ENCODE measurements at regions not wholly inside any gene's neighbourhood (a gene's known extent, or its start where the extent isn't known, plus 50 kb on each side); places are given as distances from the start of the nearest gene placed in this dataset.
A peak's percentile ranks its signal among the peaks of the same experiment; 100 is the strongest.

DNA sequence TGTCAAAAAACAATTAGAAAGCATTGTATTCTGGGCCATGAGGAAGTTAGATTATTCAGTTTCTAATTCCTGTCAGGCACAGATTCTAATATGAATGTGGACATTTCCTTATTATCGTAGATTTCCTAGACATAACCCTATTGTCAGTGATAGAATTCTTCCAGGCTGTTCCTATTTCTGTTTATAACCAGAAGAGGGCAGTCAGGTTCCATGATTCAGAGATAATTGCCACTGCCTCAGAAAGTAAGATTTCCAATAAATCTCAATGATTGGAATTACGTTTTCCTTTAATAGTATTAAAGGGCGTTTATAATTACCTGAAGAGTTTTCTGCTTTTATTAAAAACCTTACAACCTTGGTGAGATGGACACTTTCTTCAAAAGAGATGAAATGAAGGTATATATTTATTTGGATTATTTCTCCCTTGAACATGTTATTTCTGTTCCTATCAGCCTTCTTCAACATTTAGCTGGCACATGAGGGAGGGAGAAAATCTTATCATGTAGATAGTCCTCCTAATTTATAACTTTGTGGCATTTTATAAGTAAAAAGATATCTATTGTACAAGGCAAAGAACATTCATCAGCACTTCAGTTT is 439.2 kb downstream of the MCTP2 start:
- intact Hi-C loops (cut with micrococcal nuclease), result no loop called here
- ATAC-seq (peak; percentile 35), DNase-seq (no peak)

- DNase-seq (no peak), ATAC-seq (peak; percentile 50)
- intact Hi-C loops (cut with micrococcal nuclease), result no loop called here
Measured at GRCh38 chr15:94671858-94672532, 440.6 kb downstream of the MCTP2 start.

GRCh38 chr15:94673801-94674200 is 442.4 kb downstream of the MCTP2 start:
- intact Hi-C loops (cut with micrococcal nuclease), result no loop called here
- no peak for ATAC-seq
- DNase-seq, result no peak

DNA sequence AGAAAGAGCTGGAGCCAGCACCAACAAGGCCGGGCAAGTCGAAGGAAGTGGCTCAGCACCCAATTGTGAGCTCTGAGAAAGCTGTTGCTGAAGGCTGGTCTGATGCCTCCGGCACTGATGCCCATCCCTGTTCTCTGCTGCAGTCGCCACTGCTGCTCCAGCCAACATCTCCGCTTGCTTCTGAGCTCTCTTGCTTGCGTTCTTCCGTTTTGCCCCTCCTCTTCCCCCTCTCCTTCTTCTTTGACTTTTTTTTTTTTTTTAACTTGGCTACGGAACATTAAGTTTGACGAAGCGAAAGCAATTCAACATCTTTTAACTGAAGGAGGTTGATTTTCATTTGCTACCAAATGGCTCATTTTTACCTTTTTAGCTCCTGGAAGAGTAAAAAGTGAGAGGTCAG is 442.9 kb downstream of the MCTP2 start:
- DNase-seq, result no peak
- intact Hi-C loops (cut with micrococcal nuclease), result no loop called here
- no peak for ATAC-seq

- intact Hi-C loops (cut with micrococcal nuclease), result no loop called here
- DNase-seq (no peak), ATAC-seq (no peak)
Measured at GRCh38 chr15:94677202-94677790, 445.9 kb downstream of the MCTP2 start.

DNA sequence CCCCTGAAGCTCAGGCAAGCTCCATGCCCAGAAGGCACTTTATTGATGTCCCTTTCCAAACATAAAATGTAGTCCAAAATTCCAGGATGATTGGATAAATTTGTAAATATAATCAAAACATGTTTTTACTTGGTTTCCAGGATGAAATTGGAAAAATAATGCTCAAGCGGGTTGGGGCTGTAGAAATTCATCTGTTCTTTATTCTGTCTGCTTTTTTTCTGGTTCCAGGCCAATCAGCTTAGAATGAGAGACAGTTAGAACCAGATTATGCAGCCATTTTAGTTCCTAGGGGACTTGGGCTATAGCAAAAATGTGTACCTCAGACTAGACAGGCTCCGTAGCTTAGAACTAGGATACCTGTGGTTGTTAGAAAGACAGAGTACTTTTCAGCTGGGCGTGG is 450.8 kb downstream of the MCTP2 start:
- intact Hi-C loops (cut with micrococcal nuclease), result no loop called here
- ATAC-seq (no peak), DNase-seq (no peak)

GRCh38 chr15:94683902-94684301 is 452.5 kb downstream of the MCTP2 start:
- ATAC-seq (no peak), DNase-seq (no peak)
- intact Hi-C loops (cut with micrococcal nuclease), result no loop called here

DNA sequence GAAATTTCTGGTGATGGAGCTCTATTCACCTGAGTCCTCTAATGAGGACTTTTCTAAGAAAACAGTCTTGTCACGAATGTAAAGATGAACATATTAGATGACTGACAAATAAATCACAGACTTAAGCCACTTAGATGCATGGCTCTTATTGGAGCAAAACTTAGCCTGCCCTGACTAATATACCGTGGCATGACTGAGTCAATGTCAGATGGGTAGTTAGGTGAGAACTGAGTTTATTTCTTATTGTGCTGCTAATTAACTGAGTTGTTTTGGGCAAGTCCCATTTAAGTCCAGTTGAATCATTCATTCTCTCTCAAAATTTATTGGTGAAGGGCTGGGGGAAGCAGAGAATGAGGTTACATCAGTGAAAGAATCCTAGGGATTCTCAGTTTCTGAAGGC is 459.8 kb downstream of the MCTP2 start:
- no peak for DNase-seq
- no peak for ATAC-seq
- intact Hi-C loops (cut with micrococcal nuclease), result no loop called here

GRCh38 chr15:94692710-94693109 is 461.3 kb downstream of the MCTP2 start:
- intact Hi-C loops (cut with micrococcal nuclease), result no loop called here
- no peak for ATAC-seq

GRCh38 chr15:94700211-94700610 is 468.9 kb downstream of the MCTP2 start:
- no peak for ATAC-seq
- intact Hi-C loops (cut with micrococcal nuclease), result no loop called here
- no peak for DNase-seq

More at GRCh38 chr15:94692710-94693109, 461.3 kb downstream of the MCTP2 start:
- DNase-seq, result no peak

GRCh38 chr15:94701281-94701985 is 470.1 kb downstream of the MCTP2 start:
- intact Hi-C loops (cut with micrococcal nuclease), result no loop called here
- ATAC-seq (no peak), DNase-seq (no peak)

GRCh38 chr15:94703596-94703995 is 472.2 kb downstream of the MCTP2 start:
- intact Hi-C loops (cut with micrococcal nuclease), result no loop called here
- no peak for DNase-seq
- no peak for ATAC-seq

DNA sequence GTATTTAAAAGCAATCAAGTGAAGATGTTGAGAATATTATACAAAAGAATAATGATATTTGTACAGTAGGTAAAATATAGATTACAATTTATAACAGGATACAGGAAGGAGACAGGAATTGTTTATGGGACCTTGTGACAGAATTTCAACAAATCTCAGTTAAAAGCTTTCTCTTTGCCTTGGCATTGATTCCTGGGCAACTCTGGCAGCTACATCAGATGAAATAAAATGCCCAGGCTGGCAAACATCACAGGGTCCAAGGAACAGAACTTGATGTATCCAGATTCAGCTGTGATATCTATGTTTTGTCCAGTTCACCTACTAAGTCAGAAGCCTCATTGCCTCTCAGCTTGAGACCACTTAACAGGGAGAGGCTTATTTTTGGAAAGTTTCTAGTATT is 473.1 kb downstream of the MCTP2 start:
- no peak for ATAC-seq
- no peak for DNase-seq
- intact Hi-C loops (cut with micrococcal nuclease), result no loop called here

DNA sequence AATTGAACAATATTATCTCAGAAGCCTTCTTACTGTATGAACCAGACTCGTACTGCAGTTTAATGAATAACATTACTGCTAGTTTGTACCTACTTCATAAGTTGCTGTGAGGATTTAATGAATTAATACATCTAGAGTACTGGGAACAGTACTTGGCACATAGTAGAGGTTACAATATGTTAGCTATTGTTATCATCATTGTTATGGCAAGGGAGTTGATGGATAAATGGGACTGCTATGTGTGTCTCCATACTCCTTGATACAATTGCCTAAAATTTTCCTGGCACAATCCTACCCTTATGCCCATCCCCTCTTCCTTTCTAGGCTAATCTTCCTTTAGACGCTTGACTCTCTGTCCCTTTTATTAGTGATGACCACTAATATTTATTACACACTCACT is 473.6 kb downstream of the MCTP2 start:
- intact Hi-C loops (cut with micrococcal nuclease), result no loop called here
- no peak for ATAC-seq
- no peak for DNase-seq

DNA sequence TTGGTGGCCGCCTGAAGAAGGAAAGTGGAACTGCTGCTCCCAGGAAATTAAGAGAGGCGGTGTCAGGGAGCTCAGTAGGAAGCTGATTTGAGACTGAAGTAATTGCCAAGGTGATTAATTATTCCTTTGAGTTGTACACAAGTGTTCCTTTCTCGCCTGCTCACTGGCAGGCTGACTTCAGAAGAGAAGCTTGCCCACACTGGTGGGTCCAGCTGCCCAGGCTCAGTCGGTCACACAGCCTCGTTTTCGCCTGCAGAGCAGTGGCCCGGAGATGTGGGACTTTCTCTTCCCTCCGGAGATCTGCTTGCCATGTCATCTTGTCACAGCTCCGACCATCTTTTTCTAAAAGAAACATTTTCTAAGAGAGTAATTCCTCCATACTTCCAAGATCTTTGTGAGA is 478.0 kb downstream of the MCTP2 start:
- ATAC-seq (no peak), DNase-seq (no peak)
- intact Hi-C loops (cut with micrococcal nuclease), result no loop called here

DNA sequence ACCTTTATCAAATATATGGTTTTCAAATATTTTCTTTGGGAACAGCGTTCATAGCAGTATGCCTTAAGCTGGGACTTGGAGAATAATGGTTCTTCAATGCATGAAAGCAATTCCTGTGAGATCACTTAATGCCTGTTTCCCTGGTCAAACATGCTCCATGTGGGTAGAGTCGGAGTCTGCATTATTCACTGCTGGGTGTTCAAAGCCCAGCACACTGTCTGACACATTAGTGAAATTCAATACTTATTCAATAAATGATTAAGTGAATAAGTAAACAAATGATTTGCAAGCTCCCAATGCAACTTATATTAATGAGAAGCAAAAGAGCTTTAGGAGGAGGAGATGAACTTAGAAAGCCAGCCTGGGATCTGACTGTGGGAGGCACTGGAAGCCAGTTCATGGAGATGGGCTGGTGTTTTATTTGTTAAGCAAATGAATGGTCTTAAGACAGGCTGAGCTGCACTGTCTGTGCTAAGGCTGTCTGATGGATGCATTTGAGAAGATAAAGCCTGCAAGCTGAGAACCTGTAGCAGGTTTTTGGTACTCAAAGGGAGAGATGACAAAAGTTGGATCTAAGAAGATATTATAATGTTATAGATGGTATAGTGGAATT is 490.8 kb downstream of the MCTP2 start:
- intact Hi-C loops (cut with micrococcal nuclease), result no loop called here
- no peak for DNase-seq
- ATAC-seq, result no peak

- ATAC-seq, result no peak
- intact Hi-C loops (cut with micrococcal nuclease), result no loop called here
- no peak for DNase-seq
Measured at GRCh38 chr15:94723801-94724200, 492.4 kb downstream of the MCTP2 start.

DNA sequence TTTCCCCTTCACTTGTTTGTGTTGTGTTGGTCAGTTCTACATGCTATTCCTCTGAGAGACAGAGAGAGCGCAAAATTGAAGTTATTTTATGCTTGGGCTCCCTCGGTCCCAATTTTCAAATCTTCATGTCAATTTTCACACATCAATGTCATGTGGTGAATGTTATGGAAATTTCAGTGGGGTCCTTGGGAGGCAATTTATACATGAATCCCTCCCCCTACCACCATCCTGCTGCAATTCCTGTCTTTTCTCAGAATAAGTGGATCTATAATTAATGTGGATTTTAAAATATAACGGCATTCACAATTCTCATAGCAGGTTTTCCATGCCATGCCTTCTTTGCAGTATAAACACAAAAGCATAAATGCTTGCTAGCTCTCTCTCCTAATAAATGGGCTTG is 499.9 kb downstream of the MCTP2 start:
- intact Hi-C loops (cut with micrococcal nuclease), result no loop called here
- ATAC-seq (no peak), DNase-seq (no peak)

DNA sequence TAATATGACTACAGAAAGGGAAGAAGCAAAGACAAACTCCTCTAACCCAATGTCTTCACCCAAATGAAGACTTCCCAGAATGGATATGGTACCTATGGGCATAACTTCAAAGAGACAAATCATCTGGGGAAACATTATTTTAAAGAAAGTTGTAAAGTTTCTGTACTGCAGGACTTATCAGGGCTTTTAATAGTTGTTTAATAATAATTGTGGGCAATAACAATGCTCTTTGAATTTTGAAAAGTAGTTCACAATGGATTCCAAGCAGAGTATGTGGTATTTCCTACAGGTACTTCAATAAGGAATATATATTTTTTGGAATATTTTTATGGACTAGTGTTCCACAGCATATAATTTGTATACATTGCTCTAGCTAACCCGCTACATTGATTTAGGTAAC is 503.1 kb downstream of the MCTP2 start:
- DNase-seq, result no peak
- no peak for ATAC-seq
- intact Hi-C loops (cut with micrococcal nuclease), result no loop called here

GRCh38 chr15:94736236-94736635 is 504.9 kb downstream of the MCTP2 start:
- ATAC-seq (no peak), DNase-seq (no peak)
- intact Hi-C loops (cut with micrococcal nuclease), result no loop called here
